ENCODE measurements at regions not wholly inside any gene's neighbourhood (a gene's known extent, or its start where the extent isn't known, plus 50 kb on each side); places are given as distances from the start of the nearest gene placed in this dataset.

GRCh38 chr3:68485051-68485450 lies 447.3 kb downstream of the TAFA4 start:
- TF ChIP-seq ESRRA (IDR thresholded peaks at IDR 0.05; ENCODE audit: borderline replicate concordance, low read length) (no peak), CTCF (IDR thresholded peaks at IDR 0.05) (no peak), MAX (IDR thresholded peaks at IDR 0.05) (no peak), POLR2A (IDR thresholded peaks at IDR 0.05; ENCODE audit: low read length) (no peak), FOSB (CRISPR knock-in tag; IDR thresholded peaks at IDR 0.05) (no peak), NFE2L2 (conservative IDR thresholded peaks at IDR 0.05; ENCODE audit: low read length) (no peak), PBX3 (IDR thresholded peaks at IDR 0.05) (no peak)

All from A549 (cell line).